ENCODE measurements at regions not wholly inside any gene's neighbourhood (a gene's known extent, or its start where the extent isn't known, plus 50 kb on each side); places are given as distances from the start of the nearest gene placed in this dataset.

DNA sequence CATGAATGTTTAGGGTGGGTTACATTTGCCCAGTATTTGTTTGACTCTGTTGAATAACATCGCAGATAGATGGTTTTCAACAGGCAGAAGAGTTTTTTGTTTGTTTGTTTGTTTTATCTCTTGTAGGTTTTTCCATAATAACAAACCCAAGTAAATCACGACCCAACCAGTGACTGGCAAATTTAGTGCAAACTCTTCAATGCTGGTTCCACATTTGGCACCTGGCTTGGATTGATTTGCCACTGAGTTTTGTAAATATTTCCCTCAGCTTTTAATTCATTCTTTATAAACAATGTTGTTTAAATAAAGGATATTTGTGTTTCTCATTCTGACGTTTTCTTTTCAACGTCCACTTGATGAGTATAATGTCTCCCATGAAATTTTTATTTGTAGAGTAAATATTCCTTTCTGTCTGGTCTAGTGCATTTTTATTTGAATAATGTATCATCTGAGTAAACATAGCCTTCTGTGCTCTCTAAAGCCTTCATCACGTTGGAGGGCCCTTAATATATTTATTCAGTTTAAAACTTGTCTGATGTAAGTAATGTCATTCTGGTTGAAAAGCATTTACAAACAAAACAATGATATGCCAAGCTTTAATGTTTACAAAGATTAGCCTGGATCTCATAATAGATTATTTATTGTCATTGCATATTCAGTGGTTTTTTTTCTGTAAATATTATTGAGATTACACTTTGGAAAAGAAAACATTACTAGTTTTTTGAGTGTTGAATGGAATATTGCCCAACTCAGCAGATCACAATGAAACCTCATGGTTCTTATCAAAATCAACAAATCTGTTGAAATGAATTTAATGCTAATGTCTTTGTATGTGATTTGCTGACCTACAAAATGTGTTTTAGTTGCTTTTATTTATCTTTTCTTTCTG is 90.4 kb upstream of the PEG3 start:
- TF ChIP-seq SREBF2 (IDR thresholded peaks at IDR 0.05) (no peak), ESRRA (IDR thresholded peaks at IDR 0.05; ENCODE audit: borderline replicate concordance, low read length) (no peak), USF2 (IDR thresholded peaks at IDR 0.05) (no peak), MAX (IDR thresholded peaks at IDR 0.05) (no peak), JUNB (IDR thresholded peaks at IDR 0.05) (no peak), NFE2L2 (conservative IDR thresholded peaks at IDR 0.05; ENCODE audit: low read length) (0 out of 2 replicates have a peak, but pooled peaks have one; percentile 38), MAZ (IDR thresholded peaks at IDR 0.05; ENCODE audit: borderline replicate concordance, low read depth, low read length) (no peak), KDM1A (IDR thresholded peaks at IDR 0.05; ENCODE audit: low read depth) (no peak), FOSL2 (IDR thresholded peaks at IDR 0.05) (no peak), FOSL2 (CRISPR knock-in tag; IDR thresholded peaks at IDR 0.05) (no peak), SMC3 (IDR thresholded peaks at IDR 0.05) (no peak), MAFK (IDR thresholded peaks at IDR 0.05; ENCODE audit: partially characterized antibody) (no peak), EP300 (IDR thresholded peaks at IDR 0.05) (no peak)
- TF ChIP-seq, protein P1, sequence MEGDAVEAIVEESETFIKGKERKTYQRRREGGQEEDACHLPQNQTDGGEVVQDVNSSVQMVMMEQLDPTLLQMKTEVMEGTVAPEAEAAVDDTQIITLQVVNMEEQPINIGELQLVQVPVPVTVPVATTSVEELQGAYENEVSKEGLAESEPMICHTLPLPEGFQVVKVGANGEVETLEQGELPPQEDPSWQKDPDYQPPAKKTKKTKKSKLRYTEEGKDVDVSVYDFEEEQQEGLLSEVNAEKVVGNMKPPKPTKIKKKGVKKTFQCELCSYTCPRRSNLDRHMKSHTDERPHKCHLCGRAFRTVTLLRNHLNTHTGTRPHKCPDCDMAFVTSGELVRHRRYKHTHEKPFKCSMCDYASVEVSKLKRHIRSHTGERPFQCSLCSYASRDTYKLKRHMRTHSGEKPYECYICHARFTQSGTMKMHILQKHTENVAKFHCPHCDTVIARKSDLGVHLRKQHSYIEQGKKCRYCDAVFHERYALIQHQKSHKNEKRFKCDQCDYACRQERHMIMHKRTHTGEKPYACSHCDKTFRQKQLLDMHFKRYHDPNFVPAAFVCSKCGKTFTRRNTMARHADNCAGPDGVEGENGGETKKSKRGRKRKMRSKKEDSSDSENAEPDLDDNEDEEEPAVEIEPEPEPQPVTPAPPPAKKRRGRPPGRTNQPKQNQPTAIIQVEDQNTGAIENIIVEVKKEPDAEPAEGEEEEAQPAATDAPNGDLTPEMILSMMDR (IDR thresholded peaks at IDR 0.05), result no peak

Data from A549 (cell line).